Activated CD4-positive, alpha-beta T cell treated with anti-CD3 and anti-CD28 coated beads for 1 hour (primary cell): ENCODE measurements at regions not wholly inside any gene's neighbourhood (a gene's known extent, or its start where the extent isn't known, plus 50 kb on each side); places are given as distances from the start of the nearest gene placed in this dataset.

Source experiments
- DNase-seq: peaks from one replicate; pipeline ENCODE4 v3.0.0-alpha.2; 2020

- no peak for DNase-seq
Observed at GRCh38 chr15:69530991-69531664, 78.5 kb downstream of the RPLP1 start.

- no peak for DNase-seq
Observed at GRCh38 chr15:69531665-69532027, 79.0 kb downstream of the RPLP1 start.

GRCh38 chr15:69532066-69532465 is 79.4 kb downstream of the RPLP1 start:
- no peak for DNase-seq

- no peak for DNase-seq
Observed at GRCh38 chr15:69532856-69533255, 80.2 kb downstream of the RPLP1 start.

- DNase-seq: no peak
Observed at GRCh38 chr15:69533522-69533921, 80.9 kb downstream of the RPLP1 start.

- no peak for DNase-seq
Observed at GRCh38 chr15:69535101-69535638, 82.6 kb downstream of the RPLP1 start.

GRCh38 chr15:69535998-69536397 is 83.4 kb downstream of the RPLP1 start:
- no peak for DNase-seq

GRCh38 chr15:69536726-69537512 is 84.3 kb downstream of the RPLP1 start:
- no peak for DNase-seq

- no peak for DNase-seq
Observed at GRCh38 chr15:69537901-69538300, 85.3 kb downstream of the RPLP1 start.

- DNase-seq: no peak
Observed at GRCh38 chr15:69538379-69538778, 85.8 kb downstream of the RPLP1 start.

- no peak for DNase-seq
Observed at GRCh38 chr15:69539345-69539744, 86.7 kb downstream of the RPLP1 start.

GRCh38 chr15:69540622-69541021 is 88.0 kb downstream of the RPLP1 start:
- no peak for DNase-seq

GRCh38 chr15:69542028-69542427 is 89.4 kb downstream of the RPLP1 start:
- no peak for DNase-seq

- no peak for DNase-seq
Observed at GRCh38 chr15:69543681-69544364, 91.2 kb downstream of the RPLP1 start.

- no peak for DNase-seq
Observed at GRCh38 chr15:69544365-69545113, 91.9 kb downstream of the RPLP1 start.

- no peak for DNase-seq
Observed at GRCh38 chr15:69546182-69546581, 93.6 kb downstream of the RPLP1 start.

- no peak for DNase-seq
Observed at GRCh38 chr15:69548395-69549180, 96.0 kb downstream of the RPLP1 start.

GRCh38 chr15:69551391-69552056 is 98.9 kb downstream of the RPLP1 start:
- DNase-seq: no peak

GRCh38 chr15:69552057-69552815 is 99.6 kb downstream of the RPLP1 start:
- no peak for DNase-seq

- DNase-seq: no peak
Observed at GRCh38 chr15:69553686-69554085, 101.1 kb downstream of the RPLP1 start.
